Breast epithelium (tissue), 4 donors: ENCODE measurements at regions not wholly inside any gene's neighbourhood (a gene's known extent, or its start where the extent isn't known, plus 50 kb on each side); places are given as distances from the start of the nearest gene placed in this dataset.
"Not testable (repeated sequence)": the region's sequence is repeated elsewhere in the genome, so short reads cannot be mapped to it uniquely, and the experiment has no call there.

ENCODE experiments used
- DNase-seq, 2 donors: peaks; one replicate each; pipeline ENCODE4 v3.0.0-alpha.2; 2019; ENCODE audit warnings: low spot score in 2 of 2
- H3K27ac ChIP-seq, 2 donors: fragments of 200-600 bp; sonication (generic) in 1 of 2; one replicate each; pipeline ENCODE4 v1.5.1; 2016 to 2019; ENCODE audit warnings: mild to moderate bottlenecking in 1 of 2
- H3K27me3 ChIP-seq, 2 donors: fragments of 200-600 bp; sonication (generic) in 1 of 2; one replicate each; pipeline versions ENCODE4 v1.5.1 to v1.6.0; 2017 to 2019; ENCODE audit warnings: control low read depth in 1 of 2, mild to moderate bottlenecking in 1 of 2
- H3K36me3 ChIP-seq: fragments of 200-600 bp; one replicate; pipeline ENCODE4 v1.5.1; 2019
- H3K4me1 ChIP-seq, 2 donors: fragments of 200-600 bp; sonication (generic); one replicate each; pipeline ENCODE4 v1.5.1; 2016 to 2019; ENCODE audit warnings: control low read depth in 1 of 2
- H3K4me3 ChIP-seq, 3 donors: fragments of 200-600 bp; sonication (generic); 1 replicate in 2 of 3; 2 replicates in 1 of 3; pipeline ENCODE4 v1.5.1; 2016 to 2019; ENCODE audit warnings: mild to moderate bottlenecking in 3 of 3, moderate library complexity in 2 of 3
- H3K9me3 ChIP-seq, 2 donors: fragments of 200-600 bp; sonication (generic) in 1 of 2; one replicate each; pipeline ENCODE4 v1.5.1; 2016 to 2019; ENCODE audit warnings: control low read depth in 1 of 2
- CTCF ChIP-seq, 3 donors: fragments of 450-650 bp; IDR thresholded peaks; one replicate each; pipeline ENCODE4 v1.5.1; 2016 to 2017; ENCODE audit warnings: antibody characterized with exemption in 3 of 3, mild to moderate bottlenecking in 3 of 3, moderate library complexity in 3 of 3
- POLR2A ChIP-seq: fragments of 450-650 bp; IDR thresholded peaks from one replicate; pipeline ENCODE4 v1.6.1; 2016; ENCODE audit warnings: antibody characterized with exemption, mild to moderate bottlenecking, moderate library complexity
- POLR2AphosphoS5 ChIP-seq, 3 donors: sonication (generic); formaldehyde crosslinking; IDR thresholded peaks; one replicate each; pipeline ENCODE4 v1.6.1; 2017; ENCODE audit warnings: antibody characterized with exemption in 3 of 3
- intact Hi-C: fragments of 100-400 bp; cut with DNase I; formaldehyde crosslinking; loops from one replicate; pipeline ENCODE4 v1.15.1; 2023; ENCODE audit warnings: low total_unique reads

- intact Hi-C loops = no loop called here
- Histone ChIP-seq H3K27ac (no peak overlapping the region), H3K36me3 (no peaks in the 10 kb centered on the region), H3K4me1 (no peaks in the 10 kb centered on the region), H3K9me3 (no peaks in the 10 kb centered on the region), H3K27me3 (no peaks in the 10 kb centered on the region), H3K4me3 (no peak overlapping the region)
- TF ChIP-seq POLR2AphosphoS5 (IDR thresholded peaks at IDR 0.05) = no peak
- no peak for TF ChIP-seq CTCF (IDR thresholded peaks at IDR 0.05)
- no peak for DNase-seq
Observed at GRCh38 chr5:152641970-152642805, 237.1 kb upstream of the NMUR2 start.

- no peak for DNase-seq
- Histone ChIP-seq H3K4me3 (no peak overlapping the region), H3K27ac (no peak overlapping the region), H3K36me3 (no peaks in the 10 kb centered on the region), H3K9me3 (no peaks in the 10 kb centered on the region), H3K4me1 (no peaks in the 10 kb centered on the region), H3K27me3 (no peaks in the 10 kb centered on the region)
- intact Hi-C loops = no loop called here
- TF ChIP-seq POLR2A (no peak), POLR2AphosphoS5 (IDR thresholded peaks at IDR 0.05) (no peak), CTCF (IDR thresholded peaks at IDR 0.05) (no peak)
Observed at GRCh38 chr5:152642880-152643279, 237.8 kb upstream of the NMUR2 start.

- intact Hi-C loops = no loop called here
- Histone ChIP-seq H3K4me1 (no peaks in the 10 kb centered on the region), H3K4me3 (no peak overlapping the region), H3K27me3 (no peaks in the 10 kb centered on the region), H3K36me3 (no peaks in the 10 kb centered on the region), H3K9me3 (no peaks in the 10 kb centered on the region), H3K27ac (no peak overlapping the region)
- TF ChIP-seq POLR2A (no peak), POLR2AphosphoS5 (IDR thresholded peaks at IDR 0.05) (no peak), CTCF (IDR thresholded peaks at IDR 0.05) (no peak)
- DNase-seq = no peak
Observed at GRCh38 chr5:152644029-152644728, 239.1 kb upstream of the NMUR2 start.

GRCh38 chr5:152649609-152650008, 244.5 kb upstream of the NMUR2 start:
- no peak overlapping the region for H3K4me3 ChIP-seq
- no peaks in the 10 kb centered on the region for H3K9me3 ChIP-seq
- DNase-seq = no peak
- TF ChIP-seq POLR2AphosphoS5 (IDR thresholded peaks at IDR 0.05) (no peak), CTCF (IDR thresholded peaks at IDR 0.05) (no peak), POLR2A (no peak)
- H3K36me3 ChIP-seq = no peaks in the 10 kb centered on the region
- intact Hi-C loops = no loop called here
- H3K4me1 ChIP-seq = no peaks in the 10 kb centered on the region
- H3K27me3 ChIP-seq = no peaks in the 10 kb centered on the region
- no peak overlapping the region for H3K27ac ChIP-seq

GRCh38 chr5:152650413-152650812, 245.3 kb upstream of the NMUR2 start:
- Histone ChIP-seq H3K4me3 (no peak overlapping the region), H3K27me3 (no peaks in the 10 kb centered on the region), H3K36me3 (no peaks in the 10 kb centered on the region), H3K4me1 (no peaks in the 10 kb centered on the region), H3K27ac (no peak overlapping the region), H3K9me3 (no peaks in the 10 kb centered on the region)
- TF ChIP-seq POLR2AphosphoS5 (IDR thresholded peaks at IDR 0.05) (no peak), CTCF (IDR thresholded peaks at IDR 0.05) (no peak), POLR2A (no peak)
- DNase-seq = no peak
- intact Hi-C loops = no loop called here

GRCh38 chr5:152659470-152659869, 254.4 kb upstream of the NMUR2 start:
- H3K27ac ChIP-seq, intact Hi-C loops, H3K9me3 ChIP-seq, DNase-seq, H3K36me3 ChIP-seq, H3K27me3 ChIP-seq, H3K4me1 ChIP-seq, H3K4me3 ChIP-seq: not testable (repeated sequence)
